ENCODE measurements at regions not wholly inside any gene's neighbourhood (a gene's known extent, or its start where the extent isn't known, plus 50 kb on each side); places are given as distances from the start of the nearest gene placed in this dataset.

DNA sequence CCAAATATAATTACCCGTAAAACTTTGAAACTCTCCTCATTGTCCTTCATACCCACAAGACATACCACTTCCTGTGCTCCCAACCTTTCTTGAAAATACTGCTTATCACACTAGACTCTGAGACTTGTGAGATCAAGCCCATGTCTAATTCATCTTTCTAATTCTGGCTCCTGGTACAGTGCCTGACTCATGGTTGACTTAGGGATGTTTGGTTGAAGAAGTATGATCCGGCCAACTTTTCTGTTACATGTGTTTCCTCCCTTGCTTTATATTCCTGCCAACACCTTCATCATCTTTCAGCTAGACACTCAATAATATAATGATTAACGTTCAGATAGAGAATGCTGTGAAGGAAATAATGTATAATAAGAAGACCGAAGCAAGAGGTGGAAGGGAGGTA is 58.2 kb downstream of the MEX3B start:
- no peak for DNase-seq

DNA sequence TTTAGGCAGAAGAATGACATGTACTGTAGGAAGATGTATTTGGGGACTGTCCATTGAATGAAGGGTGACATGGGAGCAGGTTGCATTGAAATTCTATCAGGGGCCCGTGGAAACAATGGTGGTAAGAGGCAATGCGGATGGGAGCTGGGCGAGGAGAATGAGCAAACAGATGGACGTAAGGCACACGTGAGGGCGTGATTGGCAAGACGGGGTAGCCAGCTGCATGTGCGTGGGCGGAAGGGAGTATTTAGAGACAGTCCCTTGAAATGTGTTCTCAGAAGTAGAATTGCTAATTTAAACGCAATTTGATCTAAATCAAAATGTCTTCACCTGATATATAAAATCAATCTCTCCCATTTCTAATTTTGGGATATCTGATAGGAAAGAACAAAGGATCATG is 62.3 kb downstream of the MEX3B start:
- DNase-seq, result no peak

DNA sequence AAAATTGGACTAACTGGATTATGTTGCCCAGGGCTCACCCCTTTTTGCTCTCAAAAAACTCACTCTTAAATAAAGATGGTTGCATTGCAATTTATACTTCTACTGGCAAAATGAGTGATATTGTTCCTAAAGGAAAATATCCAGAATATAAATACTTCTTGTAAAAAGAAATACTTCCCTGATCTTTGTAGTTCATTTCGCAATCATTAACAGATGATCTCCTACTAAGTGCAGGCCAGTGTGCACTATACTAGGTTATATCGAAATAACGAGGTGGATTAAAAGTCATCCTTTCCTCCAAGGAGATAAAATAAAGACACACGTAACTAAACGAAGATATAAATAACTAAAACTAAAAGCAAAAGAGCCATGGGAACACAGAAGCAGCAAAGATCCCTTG is 63.0 kb downstream of the MEX3B start:
- DNase-seq, result no peak

DNA sequence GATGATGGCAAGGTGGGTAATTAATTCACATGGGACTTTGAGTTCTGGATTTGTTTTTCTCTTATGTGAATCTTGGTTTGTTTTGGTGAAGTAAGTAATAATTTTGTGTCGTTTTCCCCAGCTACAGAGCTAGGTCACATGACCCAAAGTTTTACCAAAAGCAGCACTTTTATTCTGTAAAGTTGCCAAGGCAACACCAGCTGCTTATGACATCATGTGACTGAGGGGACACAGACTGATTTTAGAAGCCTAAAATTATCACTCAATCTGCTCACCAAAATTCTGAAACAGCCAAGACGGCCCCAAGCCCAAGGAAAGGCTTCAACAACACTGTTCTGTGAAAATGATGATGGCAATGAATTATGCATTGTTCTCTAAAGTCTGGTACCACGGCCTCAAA is 63.9 kb downstream of the MEX3B start:
- DNase-seq, result peak in 8 of 56 donors; percentile 1 to 38 (median 16)

DNA sequence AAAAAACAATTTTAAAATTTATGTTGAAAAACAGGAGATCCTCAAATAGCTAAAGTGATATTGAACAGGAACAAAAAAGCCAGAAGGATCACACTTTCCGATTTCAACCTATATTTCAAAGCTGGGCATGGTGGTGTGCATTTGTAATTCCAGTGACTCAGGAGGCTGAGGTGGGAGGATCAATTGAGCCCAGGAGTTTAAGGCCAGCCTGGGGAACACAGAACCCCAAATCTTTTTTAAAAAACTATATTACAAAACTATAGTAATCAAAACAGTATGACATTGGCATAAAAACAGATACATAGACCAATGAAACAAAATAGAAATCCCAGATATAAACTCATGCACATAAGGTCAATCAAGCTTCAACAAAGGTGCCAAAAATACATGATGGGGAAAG is 68.4 kb downstream of the MEX3B start:
- no peak for DNase-seq

DNA sequence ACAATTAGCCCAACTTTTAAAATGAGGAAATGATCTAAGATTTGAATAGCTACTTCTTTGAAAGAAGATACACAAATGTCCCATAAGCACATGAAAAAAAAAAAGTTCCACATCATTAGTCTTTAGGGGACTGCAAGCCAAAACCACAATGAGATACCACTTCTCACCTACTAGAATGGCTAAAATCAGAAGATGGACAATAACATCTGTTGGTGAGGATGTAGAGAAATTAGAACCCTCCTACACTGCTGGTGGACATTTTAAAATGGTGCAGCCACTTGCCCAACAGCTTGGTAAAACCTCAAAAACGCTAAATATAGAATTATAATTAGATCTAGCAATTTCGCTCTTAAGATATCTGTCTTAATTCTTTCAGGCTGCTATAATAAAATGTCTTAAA is 77.1 kb downstream of the MEX3B start:
- DNase-seq, result no peak

DNA sequence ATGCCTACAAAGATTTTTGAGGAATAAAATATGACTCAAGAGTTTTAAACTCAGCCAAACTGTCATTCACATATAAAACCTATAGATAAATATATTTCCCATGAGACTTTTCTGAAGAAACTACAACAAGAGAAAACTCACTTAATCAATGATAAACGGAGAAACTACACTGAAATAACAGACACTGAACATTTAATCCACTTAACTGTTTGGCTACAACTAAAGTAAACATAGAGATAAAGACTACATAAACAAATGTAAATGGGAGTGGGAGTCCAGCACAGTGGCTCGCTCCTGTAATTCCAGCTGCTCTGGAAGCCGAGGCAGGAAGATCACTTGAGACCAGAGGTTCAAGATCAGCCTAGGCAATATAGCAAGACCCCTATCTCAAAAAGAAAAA is 79.2 kb downstream of the MEX3B start:
- DNase-seq, result no peak

DNA sequence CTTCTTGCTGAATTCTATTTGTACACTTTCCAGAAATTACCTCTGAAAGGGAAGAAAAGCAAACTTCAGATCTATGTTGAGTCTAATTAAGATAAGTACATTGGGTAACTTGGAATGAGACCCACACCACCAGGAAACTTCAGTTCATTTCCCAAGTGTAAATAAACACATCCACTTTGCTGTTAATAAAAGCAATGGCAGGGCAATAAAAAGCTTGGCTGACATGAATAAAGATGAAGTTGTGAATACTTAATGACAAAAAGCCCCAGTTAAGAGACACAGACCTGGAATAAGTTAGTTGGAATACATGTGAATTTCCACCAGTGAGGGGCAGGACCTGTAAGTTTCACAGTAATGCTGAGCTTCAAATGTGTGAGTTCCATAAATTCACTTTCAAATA is 83.3 kb downstream of the MEX3B start:
- DNase-seq, result no peak

DNA sequence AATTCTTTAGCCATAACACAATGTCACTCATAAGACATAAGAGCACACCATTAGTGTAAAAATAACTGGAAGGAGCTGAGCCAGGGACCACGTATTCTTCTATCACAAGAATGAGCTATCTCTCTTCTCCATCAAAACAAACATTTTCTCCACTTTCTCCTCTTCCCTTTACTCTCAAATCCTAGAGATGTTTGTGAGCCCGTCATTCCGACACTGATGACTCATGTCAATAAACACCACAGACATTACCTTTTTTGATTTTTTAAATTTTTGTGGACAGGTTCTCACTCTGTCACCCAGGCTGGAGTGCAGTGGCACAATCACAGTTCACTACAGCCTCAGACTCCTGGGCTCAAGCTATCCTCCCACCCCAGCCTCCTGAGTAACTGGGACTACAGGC is 86.6 kb downstream of the MEX3B start:
- DNase-seq, result no peak

DNA sequence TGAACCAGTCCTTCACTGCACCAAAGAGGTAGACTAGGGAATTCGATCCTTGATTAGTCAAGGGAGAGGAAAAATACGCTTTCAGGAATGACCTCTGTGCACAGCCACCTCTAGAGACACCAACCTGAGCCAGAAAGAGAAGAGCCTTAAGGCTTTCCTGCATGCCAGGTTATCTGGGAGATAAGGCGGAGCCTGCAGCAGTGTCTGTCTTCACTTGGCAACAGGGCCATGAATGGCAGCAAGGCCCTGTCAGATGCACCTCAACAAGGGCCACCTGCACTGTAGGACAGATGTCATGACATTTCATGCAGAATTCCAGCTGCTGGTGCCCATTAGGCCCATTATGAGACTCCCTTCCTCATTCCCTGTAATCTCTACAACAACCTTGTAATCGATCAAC is 88.1 kb downstream of the MEX3B start:
- DNase-seq, result no peak

DNA sequence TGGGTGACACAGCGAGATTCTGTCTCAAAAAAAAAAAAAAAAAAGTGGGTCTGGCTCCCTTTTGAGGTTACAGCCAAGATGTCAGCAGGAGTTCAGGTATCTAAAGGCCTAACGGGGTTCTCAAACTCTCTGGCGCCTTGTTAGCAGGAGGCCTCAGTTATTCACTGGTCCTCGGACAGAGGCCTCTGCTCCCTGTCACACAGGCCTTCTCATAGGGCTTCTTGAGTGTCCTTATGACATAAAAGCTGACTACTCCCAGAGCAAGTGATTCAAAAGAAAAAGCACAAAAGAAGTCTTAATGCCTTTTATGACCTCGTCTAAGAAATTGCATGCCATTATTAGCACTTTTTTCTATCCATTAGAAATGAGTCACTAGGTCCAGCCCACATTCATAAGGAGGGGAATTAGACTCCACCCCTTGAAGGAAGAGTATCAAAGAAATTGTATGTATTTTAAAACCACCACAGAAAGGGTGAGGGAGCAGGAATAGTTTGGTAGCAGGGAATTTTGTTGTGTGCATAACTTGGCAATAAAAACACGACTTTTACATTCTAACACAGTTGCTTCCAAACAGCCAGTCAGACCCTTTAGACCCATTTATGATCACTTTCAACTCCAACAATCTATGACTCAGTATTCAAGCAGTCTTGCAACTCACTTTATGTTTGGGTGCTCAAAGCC is 90.3 kb downstream of the MEX3B start:
- no peak for DNase-seq

DNA sequence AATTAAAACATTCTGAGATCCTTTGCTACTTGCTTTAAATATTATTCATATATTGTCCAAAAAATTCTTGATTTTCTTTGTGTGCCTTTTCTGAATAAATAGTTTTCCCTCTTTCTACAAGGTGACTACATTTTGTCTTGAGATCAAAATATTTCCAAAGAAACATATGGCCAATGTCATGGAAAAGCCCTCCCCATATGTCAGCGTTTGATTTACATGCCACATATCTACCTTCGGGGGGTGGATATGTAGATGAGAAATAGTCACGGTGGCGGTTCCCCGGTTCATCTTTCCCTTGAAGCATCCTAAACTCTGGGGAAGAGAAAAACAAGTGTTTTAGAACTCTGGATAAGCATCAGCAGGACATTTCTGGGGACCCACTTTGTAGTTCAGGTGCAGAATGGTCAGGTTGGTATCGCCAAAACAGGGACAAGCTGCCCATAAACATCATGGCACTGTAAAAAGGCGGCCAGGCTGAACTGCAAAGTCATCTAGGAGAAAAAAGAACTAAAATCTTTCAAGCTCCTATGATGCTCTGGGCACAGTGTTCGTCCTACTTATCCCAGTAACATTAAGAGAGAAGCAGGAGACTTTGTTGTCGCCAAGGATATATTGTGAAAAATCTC is 91.5 kb downstream of the MEX3B start:
- DNase-seq, result no peak

DNA sequence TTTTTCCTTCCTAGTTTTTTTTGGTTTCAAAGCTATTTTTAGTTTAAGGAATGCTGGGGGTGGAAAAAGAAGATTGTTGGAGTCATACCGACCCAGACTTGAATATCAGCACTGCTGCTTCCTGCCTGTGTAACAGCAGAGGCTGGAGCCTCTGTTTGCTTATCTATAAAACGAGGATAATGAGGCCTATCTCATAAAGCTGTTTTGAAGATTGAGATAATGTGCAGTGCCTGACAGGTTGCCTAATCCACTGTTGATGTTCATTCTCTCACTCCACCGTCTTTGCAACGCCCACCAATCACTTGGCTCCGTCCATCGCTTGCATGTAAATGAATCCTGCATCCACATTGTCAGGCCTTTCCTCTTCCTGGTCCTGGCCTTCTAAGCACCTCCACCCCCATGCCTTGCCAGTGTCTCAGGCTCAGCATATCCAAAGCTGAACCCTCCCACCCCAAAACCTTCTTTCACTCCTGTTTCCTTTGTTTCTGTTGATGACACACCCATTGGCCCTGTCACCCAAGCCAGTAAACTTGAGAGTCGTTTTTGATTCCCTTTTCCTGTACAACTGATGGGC is 94.9 kb downstream of the MEX3B start:
- peak in 1 of 56 donors; percentile 1 for DNase-seq

DNA sequence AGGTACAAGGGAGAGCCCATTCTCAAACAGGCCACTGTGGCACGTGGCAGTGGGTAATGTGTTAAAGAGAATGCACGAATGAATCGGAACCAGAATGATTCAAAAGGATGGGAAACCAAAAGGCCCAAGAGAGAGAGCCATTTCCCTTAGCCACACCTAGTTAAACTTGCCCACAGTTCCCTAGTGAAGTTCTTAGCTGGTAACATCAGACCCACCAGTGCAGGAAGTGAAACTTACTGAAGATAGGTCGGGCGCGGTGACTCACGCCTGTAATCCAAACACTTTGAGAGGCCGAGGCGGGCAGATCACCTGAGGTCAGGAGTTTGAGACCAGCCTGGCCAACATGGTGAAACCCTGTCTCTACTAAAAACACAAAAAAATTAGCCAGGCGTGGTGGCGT is 97.1 kb downstream of the MEX3B start:
- no peak for DNase-seq

DNA sequence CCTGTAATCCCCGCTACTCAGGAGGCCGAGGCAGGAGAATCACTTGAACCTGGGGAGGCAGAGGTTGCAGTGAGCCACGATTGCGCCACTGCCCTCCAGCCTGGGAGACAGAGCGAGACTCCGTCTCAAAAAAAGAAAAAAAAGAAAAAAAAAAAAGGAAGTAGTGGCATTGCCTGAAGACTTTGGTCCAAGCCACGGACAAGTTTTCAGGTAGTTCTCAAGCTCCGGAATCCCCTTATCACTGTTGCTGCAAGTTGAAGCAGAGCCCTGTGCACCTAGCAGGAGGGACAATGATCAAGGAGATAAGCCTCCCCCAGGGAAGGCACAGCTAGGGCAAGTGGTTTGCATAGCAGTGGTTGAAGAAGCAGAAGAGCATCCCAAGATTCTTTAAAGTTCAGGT is 97.6 kb downstream of the MEX3B start:
- DNase-seq, result no peak

DNA sequence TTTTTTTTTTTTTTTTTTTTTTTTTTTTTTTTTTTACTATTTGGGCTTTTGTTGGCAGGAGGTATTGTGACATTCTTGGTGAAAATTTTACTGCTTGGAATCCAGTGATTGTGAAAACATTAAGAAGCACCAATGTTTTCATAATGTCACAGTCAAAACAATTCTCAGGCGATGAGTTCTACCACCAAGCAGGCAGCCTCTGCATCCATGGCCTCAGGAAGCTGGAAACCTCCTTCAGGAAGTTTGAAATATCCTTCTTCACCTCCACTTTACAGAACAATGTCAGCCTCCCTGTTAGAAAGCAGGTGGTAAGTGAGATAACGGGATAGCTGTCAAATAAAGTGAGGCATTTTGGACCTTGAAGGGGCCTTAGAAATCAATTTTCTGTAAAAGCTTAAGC is 98.3 kb downstream of the MEX3B start:
- no peak for DNase-seq

DNA sequence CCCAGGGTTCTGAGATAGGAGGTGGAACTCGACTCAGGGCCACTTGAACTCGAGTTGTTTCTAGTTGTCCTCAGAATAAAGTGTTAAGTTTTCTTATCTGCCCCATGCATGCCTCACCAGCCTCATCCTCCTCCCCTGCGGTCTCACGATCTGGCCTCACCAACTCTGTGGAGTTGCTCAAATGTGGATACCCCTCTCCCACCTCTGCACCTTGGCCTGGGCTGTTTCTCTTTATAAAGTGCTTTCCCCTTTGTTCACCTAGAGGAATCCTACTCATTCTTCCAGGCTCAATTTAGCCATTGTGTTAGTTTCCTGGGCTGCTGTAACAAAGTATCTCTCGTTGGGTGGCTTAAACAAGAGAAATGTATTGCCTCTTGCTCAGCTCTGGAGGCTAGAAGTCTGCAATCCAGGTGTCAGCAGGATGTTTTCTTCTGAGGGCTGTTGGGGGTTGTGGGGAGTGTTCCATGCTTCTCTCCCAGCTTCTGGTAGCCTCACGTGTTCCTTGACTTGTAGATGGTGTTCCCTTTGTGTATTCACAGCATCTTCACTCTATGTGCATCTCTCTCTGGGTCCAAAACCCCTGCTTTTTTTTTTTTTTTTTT is 100.7 kb downstream of the MEX3B start:
- no peak for DNase-seq

DNA sequence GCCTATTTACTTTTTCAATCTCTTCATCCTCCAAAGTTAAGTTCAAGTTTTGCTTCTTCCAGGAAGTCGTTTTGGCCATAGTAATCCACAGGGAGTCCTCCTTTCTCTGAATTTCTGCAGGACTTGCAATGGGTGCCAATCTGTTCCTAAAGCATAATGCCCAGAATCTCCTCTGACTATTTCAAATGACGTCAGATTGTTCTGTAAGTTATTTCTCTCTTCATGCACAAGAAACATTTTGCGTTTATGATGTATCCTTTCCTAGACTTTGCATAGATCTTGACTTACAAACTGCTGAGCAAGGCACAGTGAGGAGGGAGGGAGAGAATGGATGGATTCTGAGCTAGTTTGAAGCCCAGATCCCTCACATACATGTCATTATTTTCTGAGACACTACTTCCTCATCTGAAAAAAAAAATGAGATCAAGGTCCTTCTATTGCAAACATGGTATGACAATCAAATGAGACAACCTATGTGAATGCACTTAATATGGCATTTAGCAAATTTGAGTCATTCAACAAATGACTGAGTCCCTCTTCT is 103.1 kb downstream of the MEX3B start:
- DNase-seq, result no peak

DNA sequence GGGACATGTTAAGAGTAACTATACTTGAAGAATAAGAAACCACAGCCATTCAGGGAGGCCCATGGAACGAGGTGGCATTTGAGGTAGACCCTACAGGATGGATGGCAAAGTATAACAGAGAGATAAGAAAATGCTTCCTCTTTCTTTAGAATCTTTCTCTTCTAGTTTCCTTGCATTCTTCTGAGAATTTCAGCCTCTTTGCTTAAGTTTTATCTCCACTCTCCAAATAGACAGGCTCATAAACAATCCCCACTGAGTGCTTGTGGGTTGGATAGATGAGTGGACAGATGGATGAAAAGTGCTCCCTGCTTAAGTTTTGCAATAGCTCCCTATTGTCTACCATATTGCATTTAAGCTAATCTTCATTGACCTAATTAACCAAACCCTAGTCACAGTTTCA is 103.7 kb downstream of the MEX3B start:
- no peak for DNase-seq

DNA sequence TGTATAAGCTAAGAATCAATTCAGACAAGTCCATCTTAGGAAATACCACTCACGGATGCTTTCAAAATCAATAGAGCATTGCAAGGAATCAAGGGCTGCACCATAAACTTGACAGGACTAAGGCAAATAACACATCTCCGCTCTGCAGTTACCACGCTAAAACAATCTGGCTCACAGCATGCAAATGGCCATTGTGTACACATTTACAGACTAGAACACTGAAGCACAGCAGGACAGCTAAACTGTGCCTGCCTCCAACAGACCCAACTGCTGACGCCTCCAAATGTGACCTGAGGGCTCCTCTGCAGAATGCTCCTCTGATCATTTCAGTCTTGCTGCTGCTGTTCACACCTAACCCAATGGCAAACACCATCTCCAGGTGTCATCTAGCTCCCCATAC is 104.3 kb downstream of the MEX3B start:
- no peak for DNase-seq

DNA sequence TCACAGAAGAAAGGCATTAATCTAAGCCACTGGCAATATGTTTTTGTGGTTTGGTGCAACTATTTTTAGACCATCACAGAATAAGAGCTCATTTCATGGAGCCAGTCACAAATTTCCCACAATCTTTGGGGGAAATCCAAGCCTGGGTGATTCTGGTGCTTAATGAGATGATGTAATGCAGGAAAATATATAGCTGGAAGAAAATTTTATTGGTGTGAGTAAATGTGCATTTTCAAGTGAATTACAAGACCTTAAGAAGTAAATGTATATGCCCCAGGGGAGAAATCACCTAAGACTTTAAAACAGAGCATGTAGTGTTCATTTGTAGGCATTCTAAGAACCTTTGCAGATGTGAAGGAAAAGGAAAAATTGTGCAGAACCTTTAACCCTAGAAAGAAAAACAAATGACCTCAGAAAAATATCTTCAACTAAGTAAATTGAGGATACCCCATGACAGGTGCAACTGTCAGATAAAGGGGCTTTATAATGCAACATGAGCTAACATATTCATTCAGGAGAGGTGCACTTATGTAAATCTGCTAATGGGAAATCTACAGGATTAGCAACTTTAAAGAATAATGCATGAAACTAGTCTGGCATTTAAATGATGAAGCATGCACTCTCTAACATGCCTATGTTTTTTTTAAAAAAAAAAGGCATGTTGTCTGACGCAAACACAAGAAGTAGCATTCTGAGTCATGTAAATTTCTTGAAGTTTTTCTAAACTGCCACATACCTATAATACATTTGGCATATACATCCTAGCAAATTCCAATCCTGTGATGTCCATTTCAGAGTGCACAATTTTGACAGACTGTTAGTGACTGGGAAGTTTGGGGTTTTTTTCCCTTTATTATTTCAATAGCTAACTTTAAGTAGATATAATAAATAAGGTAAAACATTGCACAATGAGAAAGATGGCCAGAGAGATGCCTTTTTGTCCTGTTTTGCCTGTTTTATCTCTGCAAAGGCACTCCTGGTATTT is 105.1 kb downstream of the MEX3B start:
- DNase-seq, result no peak
